ENCODE measurements at regions not wholly inside any gene's neighbourhood (a gene's known extent, or its start where the extent isn't known, plus 50 kb on each side); places are given as distances from the start of the nearest gene placed in this dataset.

DNA sequence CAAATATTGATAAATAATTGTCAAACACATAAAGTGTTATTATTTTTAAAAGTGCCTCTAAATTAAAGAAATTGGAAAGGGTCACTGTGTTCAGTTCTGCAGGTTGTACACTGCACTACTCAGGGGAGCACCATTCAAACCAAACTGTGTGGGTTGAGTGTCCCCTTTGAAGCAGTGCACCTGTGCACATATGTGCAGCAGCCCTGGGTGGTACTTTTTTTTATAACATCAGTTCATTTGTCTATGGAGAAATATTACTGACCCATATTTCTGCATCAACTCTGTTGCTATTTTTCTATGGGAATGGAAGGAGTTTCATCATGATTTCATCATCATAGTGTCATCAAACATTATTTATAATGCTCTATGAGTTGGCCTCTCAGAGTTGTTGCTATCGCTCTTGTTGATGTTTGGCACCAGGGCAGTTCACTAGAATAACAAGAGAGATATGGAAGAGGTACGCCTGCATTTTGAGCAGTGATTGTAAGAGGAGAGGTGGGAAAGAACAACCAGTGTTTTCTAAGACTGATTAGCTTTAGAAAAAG is 457.6 kb downstream of the TFAP2A start:
- H3K4me3 ChIP-seq (ENCODE audit: control insufficient read depth, low read depth, low read length), result no peak overlapping the region
- TF ChIP-seq, protein P1, sequence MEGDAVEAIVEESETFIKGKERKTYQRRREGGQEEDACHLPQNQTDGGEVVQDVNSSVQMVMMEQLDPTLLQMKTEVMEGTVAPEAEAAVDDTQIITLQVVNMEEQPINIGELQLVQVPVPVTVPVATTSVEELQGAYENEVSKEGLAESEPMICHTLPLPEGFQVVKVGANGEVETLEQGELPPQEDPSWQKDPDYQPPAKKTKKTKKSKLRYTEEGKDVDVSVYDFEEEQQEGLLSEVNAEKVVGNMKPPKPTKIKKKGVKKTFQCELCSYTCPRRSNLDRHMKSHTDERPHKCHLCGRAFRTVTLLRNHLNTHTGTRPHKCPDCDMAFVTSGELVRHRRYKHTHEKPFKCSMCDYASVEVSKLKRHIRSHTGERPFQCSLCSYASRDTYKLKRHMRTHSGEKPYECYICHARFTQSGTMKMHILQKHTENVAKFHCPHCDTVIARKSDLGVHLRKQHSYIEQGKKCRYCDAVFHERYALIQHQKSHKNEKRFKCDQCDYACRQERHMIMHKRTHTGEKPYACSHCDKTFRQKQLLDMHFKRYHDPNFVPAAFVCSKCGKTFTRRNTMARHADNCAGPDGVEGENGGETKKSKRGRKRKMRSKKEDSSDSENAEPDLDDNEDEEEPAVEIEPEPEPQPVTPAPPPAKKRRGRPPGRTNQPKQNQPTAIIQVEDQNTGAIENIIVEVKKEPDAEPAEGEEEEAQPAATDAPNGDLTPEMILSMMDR (conservative IDR thresholded peaks at IDR 0.05; ENCODE audit: control insufficient read depth, insufficient read depth, low read depth, low read length), result no peak
- no peak for DNase-seq (ENCODE audit: low read depth)

DNA sequence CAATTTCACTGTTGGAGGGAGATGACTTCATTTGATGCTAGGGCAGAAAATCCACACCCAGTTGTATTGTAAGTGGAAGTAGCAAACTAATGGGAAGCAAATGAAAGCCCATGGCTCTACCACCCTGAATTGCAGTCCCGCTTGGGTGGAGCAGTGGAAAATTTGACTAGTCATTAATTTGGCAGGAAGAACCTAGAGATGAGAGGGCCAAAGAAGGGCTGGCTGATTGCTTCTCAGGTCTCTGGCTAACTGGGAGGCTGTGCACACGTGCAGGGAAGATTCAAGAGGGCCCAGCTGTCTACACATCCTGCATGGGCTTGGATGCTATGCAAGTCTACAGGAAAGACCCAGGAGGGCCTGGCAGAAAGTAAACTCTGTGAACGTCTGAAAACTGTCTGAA is 466.2 kb downstream of the TFAP2A start:
- no peak for DNase-seq (ENCODE audit: low read depth)
- TF ChIP-seq, protein P1 (conservative IDR thresholded peaks at IDR 0.05; ENCODE audit: control insufficient read depth, insufficient read depth, low read depth, low read length), result no peak
- no peak overlapping the region for H3K4me3 ChIP-seq (ENCODE audit: control insufficient read depth, low read depth, low read length)

DNA sequence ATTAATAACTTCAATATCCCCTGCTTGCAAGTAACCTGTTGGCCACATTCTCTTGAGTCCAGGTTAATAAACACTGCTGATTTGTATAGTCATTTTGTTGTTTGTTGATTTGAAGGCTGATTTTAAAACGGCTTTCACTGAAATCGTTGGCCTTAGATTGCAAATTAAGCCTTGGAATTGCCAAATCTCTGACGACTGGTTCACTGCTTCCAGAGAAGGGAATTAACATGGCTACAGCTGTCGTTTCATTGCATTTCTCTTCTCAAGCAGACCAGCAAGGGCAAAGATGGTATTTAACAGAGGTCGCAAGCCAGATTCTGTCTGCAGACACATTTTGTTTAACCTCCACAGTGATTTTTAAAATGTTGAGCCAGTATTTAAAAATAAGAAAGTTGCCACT is 470.9 kb downstream of the TFAP2A start:
- no peak overlapping the region for H3K4me3 ChIP-seq (ENCODE audit: control insufficient read depth, low read depth, low read length)
- TF ChIP-seq, protein P1 (conservative IDR thresholded peaks at IDR 0.05; ENCODE audit: control insufficient read depth, insufficient read depth, low read depth, low read length), result no peak
- no peak for DNase-seq (ENCODE audit: low read depth)

DNA sequence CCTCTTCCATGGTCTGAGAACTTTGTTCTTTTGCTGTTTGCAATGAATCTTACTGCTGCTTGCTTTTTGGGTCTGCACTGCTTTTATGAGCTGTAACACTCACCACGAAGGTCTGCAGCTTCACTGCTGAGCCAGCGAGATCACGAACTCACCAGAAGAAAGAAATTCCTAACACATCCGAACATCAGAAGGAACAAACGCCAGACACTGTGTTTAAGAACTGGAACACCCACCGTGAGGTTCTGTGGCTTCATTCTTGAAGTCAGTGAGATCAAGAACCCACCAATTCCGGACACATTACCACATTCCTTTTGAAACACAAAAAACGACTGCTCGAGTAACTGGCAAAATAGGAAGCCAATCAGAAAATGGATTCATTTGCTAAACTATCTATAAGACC is 471.8 kb downstream of the TFAP2A start:
- TF ChIP-seq, protein P1 (conservative IDR thresholded peaks at IDR 0.05; ENCODE audit: control insufficient read depth, insufficient read depth, low read depth, low read length), result no peak
- DNase-seq (ENCODE audit: low read depth), result no peak
- H3K4me3 ChIP-seq (ENCODE audit: control insufficient read depth, low read depth, low read length), result no peak overlapping the region

DNA sequence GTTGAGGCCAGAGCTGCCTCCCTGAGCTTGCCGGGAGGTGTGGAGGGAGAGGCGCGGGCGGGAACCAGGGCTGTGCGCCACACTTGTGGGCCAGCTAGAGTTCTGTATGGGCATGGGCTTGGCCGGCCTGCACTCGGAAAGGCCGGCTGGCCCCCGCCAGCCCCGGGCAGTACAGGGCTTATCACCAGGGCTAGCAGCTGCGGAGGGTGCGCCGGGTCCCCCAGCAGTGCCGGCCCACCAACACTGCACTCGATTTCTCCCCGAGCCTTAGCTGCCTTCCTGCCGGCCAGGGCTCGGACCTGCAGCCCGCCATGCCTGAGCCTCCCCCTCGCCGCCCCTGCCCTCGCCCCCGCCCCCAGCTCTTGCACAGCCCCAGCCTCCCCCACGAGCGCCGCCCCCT is 472.7 kb downstream of the TFAP2A start:
- TF ChIP-seq, protein P1 (conservative IDR thresholded peaks at IDR 0.05; ENCODE audit: control insufficient read depth, insufficient read depth, low read depth, low read length), result no peak
- H3K4me3 ChIP-seq (ENCODE audit: control insufficient read depth, low read depth, low read length), result no peak overlapping the region
- no peak for DNase-seq (ENCODE audit: low read depth)

DNA sequence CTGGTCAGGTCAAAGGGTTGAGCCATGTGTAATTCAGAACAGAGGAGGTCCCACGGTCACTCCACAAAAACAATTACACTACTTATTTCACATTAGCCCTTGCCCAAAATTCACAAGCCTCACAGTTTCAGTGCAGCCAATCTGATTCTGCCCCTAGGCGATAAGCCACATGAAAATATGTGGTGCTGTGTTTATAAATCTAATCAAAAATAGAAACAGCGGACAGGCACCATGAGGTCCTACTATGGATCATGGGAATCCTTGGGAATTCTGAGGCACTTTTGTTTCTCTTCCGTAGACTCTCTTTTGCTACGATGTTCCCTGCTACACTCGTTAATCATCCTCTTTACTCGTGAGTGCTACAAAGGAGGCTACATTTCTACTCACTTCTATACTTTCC is 476.1 kb downstream of the TFAP2A start:
- no peak for DNase-seq (ENCODE audit: low read depth)
- TF ChIP-seq, protein P1 (conservative IDR thresholded peaks at IDR 0.05; ENCODE audit: control insufficient read depth, insufficient read depth, low read depth, low read length), result no peak
- no peak overlapping the region for H3K4me3 ChIP-seq (ENCODE audit: control insufficient read depth, low read depth, low read length)
